Heart right ventricle (tissue), 16 donors: ENCODE measurements at regions not wholly inside any gene's neighbourhood (a gene's known extent, or its start where the extent isn't known, plus 50 kb on each side); places are given as distances from the start of the nearest gene placed in this dataset.
"Not testable (repeated sequence)": the region's sequence is repeated elsewhere in the genome, so short reads cannot be mapped to it uniquely, and the experiment has no call there.

Source experiments
- ATAC-seq, 8 donors: fragments of 200-7000 bp; cut with Tn5 transposase; one replicate each; pipeline ENCODE4 v1.9.1; 2020; ENCODE audit warnings: mild to moderate bottlenecking in 8 of 8, moderate library complexity in 8 of 8, moderate number of reproducible peaks in 1 of 8
- DNase-seq, 2 donors: peaks; one replicate each; pipeline ENCODE4 v3.0.0-alpha.2; 2020
- H3K27ac ChIP-seq, 10 donors: fragments of 200-600 bp; sonication (generic) in 2 of 10; one replicate each; pipeline versions ENCODE4 v1.5.0 to v1.8.0; 2020 to 2022; ENCODE audit warnings: mild to moderate bottlenecking in 3 of 10
- H3K27me3 ChIP-seq, 7 donors: fragments of 200-600 bp; one replicate each; pipeline ENCODE4 v1.8.0; 2021 to 2022; ENCODE audit warnings: mild to moderate bottlenecking in 2 of 7
- H3K36me3 ChIP-seq, 9 donors: fragments of 200-600 bp; sonication (generic) in 1 of 9; one replicate each; pipeline versions ENCODE4 v1.5.0 to v1.8.0; 2020 to 2022; ENCODE audit warnings: mild to moderate bottlenecking in 2 of 9
- H3K4me1 ChIP-seq, 9 donors: fragments of 200-600 bp; sonication (generic) in 1 of 9; one replicate each; pipeline versions ENCODE4 v1.5.0 to v1.8.0; 2020 to 2022; ENCODE audit warnings: mild to moderate bottlenecking in 4 of 9
- H3K4me3 ChIP-seq, 10 donors: fragments of 200-600 bp; sonication (generic) in 2 of 10; one replicate each; pipeline versions ENCODE4 v1.5.0 to v1.8.0; 2020 to 2022; ENCODE audit warnings: mild to moderate bottlenecking in 7 of 10, moderate library complexity in 2 of 10
- H3K9me3 ChIP-seq, 11 donors: fragments of 200-600 bp in 10 of 11; sonication (generic) in 2 of 11; one replicate each; pipeline versions ENCODE4 v1.5.0 to v1.8.0; 2013 to 2022; ENCODE audit warnings: mild to moderate bottlenecking in 2 of 11, control low read depth in 1 of 11, moderate library complexity in 1 of 11
- WGBS, 2 donors: extraction: QIAGEN DNeasy Blood & Tissue Kit; methylation state at CpG; one replicate each; pipeline ENCODE4 v1.1.7; 2013; ENCODE audit warnings: inconsistent platforms in 1 of 2; 5-methylcytosine and 5-hydroxymethylcytosine counted together
- intact Hi-C, 10 donors: fragments of 100-400 bp; cut with DNase I; formaldehyde crosslinking; loops; one replicate each; pipeline versions ENCODE4 v1.11.1 to v1.14.2; 2022
- TF ChIP-seq, protein P1 (sequence below), 9 donors: fragments of 200-600 bp; sonication (generic) in 2 of 9; IDR thresholded peaks; one replicate each; pipeline versions ENCODE4 v1.5.0 to v1.8.0; 2021 to 2022; ENCODE audit warnings: antibody characterized with exemption in 9 of 9, mild to moderate bottlenecking in 5 of 9, moderate library complexity in 1 of 9
- donor health status: Arrhythmogenic right ventricular cardiomyopathy.
- donor health status: ischemic (EF 13 %, LVEDD 7.1; RV severe dilation, severe dysfunction).
- donor health status: healthy with polysubstance abuse.
- donor health status: DM: no; HTN: yes; CAD: no.
- donor health status: DM: no; HTN: no; CAD: no.
- donor health status: ischemic (EF 25% LVEDD 6.9; RV normal size, moderate dysfunction).
- donor health status: ischemic (EF 25% LVEDD 5.7; RV mildly dilated, moderate dysfunction).
- donor health status: healthy.
- donor health status: DM: yes; HTN: yes; CAD: no.
- donor health status: Ischemic cardiomyopathy.
- donor health status: ischemic (EF 35%, LVEDD 5.7; RV mildly dilated, moderate dysfunction).
- donor health status: nonischemic (EF 11% LVEDD 7.7; RV severe dilation, severe dysfunction).
- donor health status: DM: yes; HTN: yes; CAD: no.
- donor health status: PGD.
- donor health status: ischemic (EF 29% LVEDD 5.4; RV normal size, mild dysfunction).
- donor health status: nonischemic (EF 23%, LVEDD 6.1; RV moderate dilation, normal function).

GRCh38 chr1:106380772-106381171 is 675.7 kb upstream of the PRMT6 start:
- DNase-seq (no peak), ATAC-seq (no peak)
- Histone ChIP-seq H3K36me3 (no peaks in the 10 kb centered on the region), H3K4me1 (no peaks in the 10 kb centered on the region), H3K27me3 (no peaks in the 10 kb centered on the region), H3K4me3 (no peak overlapping the region), H3K9me3 (peaks cover 0 to 5% (median 0%) of the 10 kb centered on the region in 11 donors), H3K27ac (no peak overlapping the region)
- 69 to 77% methylated on average over 1 of the region's 1 CpG for WGBS, 2 donors
- intact Hi-C loops: no loop called here
- TF ChIP-seq, protein P1, sequence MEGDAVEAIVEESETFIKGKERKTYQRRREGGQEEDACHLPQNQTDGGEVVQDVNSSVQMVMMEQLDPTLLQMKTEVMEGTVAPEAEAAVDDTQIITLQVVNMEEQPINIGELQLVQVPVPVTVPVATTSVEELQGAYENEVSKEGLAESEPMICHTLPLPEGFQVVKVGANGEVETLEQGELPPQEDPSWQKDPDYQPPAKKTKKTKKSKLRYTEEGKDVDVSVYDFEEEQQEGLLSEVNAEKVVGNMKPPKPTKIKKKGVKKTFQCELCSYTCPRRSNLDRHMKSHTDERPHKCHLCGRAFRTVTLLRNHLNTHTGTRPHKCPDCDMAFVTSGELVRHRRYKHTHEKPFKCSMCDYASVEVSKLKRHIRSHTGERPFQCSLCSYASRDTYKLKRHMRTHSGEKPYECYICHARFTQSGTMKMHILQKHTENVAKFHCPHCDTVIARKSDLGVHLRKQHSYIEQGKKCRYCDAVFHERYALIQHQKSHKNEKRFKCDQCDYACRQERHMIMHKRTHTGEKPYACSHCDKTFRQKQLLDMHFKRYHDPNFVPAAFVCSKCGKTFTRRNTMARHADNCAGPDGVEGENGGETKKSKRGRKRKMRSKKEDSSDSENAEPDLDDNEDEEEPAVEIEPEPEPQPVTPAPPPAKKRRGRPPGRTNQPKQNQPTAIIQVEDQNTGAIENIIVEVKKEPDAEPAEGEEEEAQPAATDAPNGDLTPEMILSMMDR (IDR thresholded peaks at IDR 0.05): no peak

GRCh38 chr1:106389160-106389559 is 667.3 kb upstream of the PRMT6 start:
- H3K27ac ChIP-seq, H3K27me3 ChIP-seq, H3K9me3 ChIP-seq, H3K4me1 ChIP-seq, H3K36me3 ChIP-seq, ATAC-seq, intact Hi-C loops, DNase-seq, H3K4me3 ChIP-seq: not testable (repeated sequence)
- WGBS, 2 donors: 70 to 73% methylated on average over 4 of the region's 4 CpGs

GRCh38 chr1:106393046-106393445 is 663.4 kb upstream of the PRMT6 start:
- no peaks in the 10 kb centered on the region for H3K36me3 ChIP-seq
- no peak overlapping the region for H3K4me3 ChIP-seq
- no peak for ATAC-seq
- no peaks in the 10 kb centered on the region for H3K4me1 ChIP-seq
- peaks cover 0 to 4% (median 0%) of the 10 kb centered on the region in 11 donors for H3K9me3 ChIP-seq
- DNase-seq: no peak
- intact Hi-C loops: no loop called here
- no peaks in the 10 kb centered on the region for H3K27me3 ChIP-seq
- TF ChIP-seq, protein P1 (IDR thresholded peaks at IDR 0.05): no peak
- no peak overlapping the region for H3K27ac ChIP-seq
- WGBS, 2 donors: 68 to 69% methylated on average over 1 of the region's 1 CpG

GRCh38 chr1:106396020-106396419 is 660.5 kb upstream of the PRMT6 start:
- TF ChIP-seq, protein P1 (IDR thresholded peaks at IDR 0.05): no peak
- intact Hi-C loops: no loop called here
- ATAC-seq: no peak

GRCh38 chr1:106398391-106398790 is 658.1 kb upstream of the PRMT6 start:
- intact Hi-C loops: no loop called here
- no peak for DNase-seq
- no peaks in the 10 kb centered on the region for H3K36me3 ChIP-seq
- H3K27ac ChIP-seq: no peak overlapping the region
- peaks cover 0 to 7% (median 0%) of the 10 kb centered on the region in 11 donors for H3K9me3 ChIP-seq
- no peak overlapping the region for H3K4me3 ChIP-seq
- WGBS, 2 donors: 52 to 54% methylated on average over 5 of the region's 5 CpGs
- ATAC-seq: no peak
- H3K4me1 ChIP-seq: no peaks in the 10 kb centered on the region
- no peaks in the 10 kb centered on the region for H3K27me3 ChIP-seq
- TF ChIP-seq, protein P1 (IDR thresholded peaks at IDR 0.05): no peak

More at GRCh38 chr1:106396020-106396419, 660.5 kb upstream of the PRMT6 start:
- Histone ChIP-seq H3K27me3 (no peaks in the 10 kb centered on the region), H3K27ac (no peak overlapping the region), H3K4me3 (no peak overlapping the region), H3K9me3 (peaks cover 0 to 4% (median 0%) of the 10 kb centered on the region in 11 donors), H3K4me1 (no peaks in the 10 kb centered on the region), H3K36me3 (no peaks in the 10 kb centered on the region)
- DNase-seq: no peak
